ENCODE measurements at regions not wholly inside any gene's neighbourhood (a gene's known extent, or its start where the extent isn't known, plus 50 kb on each side); places are given as distances from the start of the nearest gene placed in this dataset.
A peak's percentile ranks its signal among the peaks of the same experiment; 100 is the strongest.

DNA sequence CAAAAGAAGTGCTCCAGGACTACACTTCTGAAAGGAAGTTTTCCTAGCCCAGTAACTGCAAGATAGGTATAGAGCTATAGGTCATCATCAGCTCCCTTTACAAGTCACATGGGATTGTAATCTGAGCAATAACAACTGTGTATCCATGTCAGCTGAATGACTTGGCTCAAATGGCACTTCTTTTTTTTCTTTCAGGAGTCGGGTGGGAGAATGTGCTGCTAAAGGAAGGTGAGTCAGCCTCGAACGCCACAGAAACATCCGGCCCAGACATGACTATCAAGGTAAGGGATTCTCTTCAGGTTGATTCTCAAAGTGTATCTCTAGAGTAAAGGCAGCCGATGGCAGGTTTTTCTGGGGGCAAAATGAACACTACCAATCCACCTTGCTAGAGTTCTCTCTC is 192.2 kb downstream of the C9orf152 start:
- 21% methylated on average over 5 of the region's 5 CpGs for whole genome bisulfite sequencing (ENCODE audit: missing lambda C conversion rate)
- Histone ChIP-seq H3K4me2 (peak overlapping the region; percentile 27; the same call in 2 of the 3 replicates), H3K4me3 (no peak overlapping the region), H3K4me1 (peaks cover 13% of the 10 kb centered on the region), H3K27ac (peak overlapping the region; percentile 34 to 70; a peak in 3 of 6 replicates), H3K9me3 (no peaks in the 10 kb centered on the region)
- ChIA-PET CTCF (interaction anchor here (1.1 to 1.4 kb wide), 3 partner anchors 16 to 441 kb away, joined by 3 to 4 read pairs (median 3); no protein-coding TSS in a partner anchor), POLR2A (interaction anchor here (0.6 to 0.9 kb wide), 2 partner anchors 9 to 241 kb away, joined by 3 read pairs; partner anchors contain the start of gene TXN)
- DNase-seq (ENCODE audit: low read depth in 1 of 2, low spot score in 1 of 2), result peak; percentile 21 to 56
- TF ChIP-seq, protein P1, sequence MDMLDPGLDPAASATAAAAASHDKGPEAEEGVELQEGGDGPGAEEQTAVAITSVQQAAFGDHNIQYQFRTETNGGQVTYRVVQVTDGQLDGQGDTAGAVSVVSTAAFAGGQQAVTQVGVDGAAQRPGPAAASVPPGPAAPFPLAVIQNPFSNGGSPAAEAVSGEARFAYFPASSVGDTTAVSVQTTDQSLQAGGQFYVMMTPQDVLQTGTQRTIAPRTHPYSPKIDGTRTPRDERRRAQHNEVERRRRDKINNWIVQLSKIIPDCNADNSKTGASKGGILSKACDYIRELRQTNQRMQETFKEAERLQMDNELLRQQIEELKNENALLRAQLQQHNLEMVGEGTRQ (IDR thresholded peaks at IDR 0.05), result 0 out of 2 replicates have a peak, but pooled peaks have one; percentile 20
- TF ChIP-seq TP53 (CRISPR knock-in tag; IDR thresholded peaks at IDR 0.05) (no peak), ESRRA (IDR thresholded peaks at IDR 0.05; ENCODE audit: borderline replicate concordance, low read length) (no peak), HDAC2 (IDR thresholded peaks at IDR 0.05) (no peak), ZC3H11A (IDR thresholded peaks at IDR 0.05) (no peak)
- no peak for FAIRE-seq
- peak; percentile 64 to 66; a peak in 5 of 6 replicates for ATAC-seq

DNA sequence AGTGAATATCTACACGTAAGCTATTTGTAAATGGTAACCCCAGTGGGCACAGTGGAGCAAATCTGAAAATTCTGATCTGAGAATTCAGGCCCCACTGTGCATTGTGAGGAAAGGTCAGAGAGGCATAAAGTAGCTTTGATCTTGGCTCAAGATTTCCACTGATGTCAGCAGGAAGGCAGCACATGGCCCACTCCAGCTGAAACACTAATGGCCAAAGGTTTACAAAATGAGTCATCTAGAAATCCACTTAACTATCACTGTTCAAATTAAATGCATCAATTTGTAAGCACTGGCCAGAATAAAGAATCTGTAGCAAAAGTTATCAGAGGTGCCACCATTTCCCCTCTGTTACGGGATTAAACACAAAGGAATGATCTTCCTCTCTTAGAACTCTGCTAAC is 191.6 kb downstream of the C9orf152 start:
- Histone ChIP-seq H3K4me2 (peak overlapping the region; percentile 27; the same call in 2 of the 3 replicates), H3K4me1 (peaks cover 13% of the 10 kb centered on the region), H3K9me3 (no peaks in the 10 kb centered on the region), H3K27ac (peak overlapping the region; percentile 34 to 70; a peak in 3 of 6 replicates), H3K4me3 (no peak overlapping the region)
- POLR2A ChIA-PET, result interaction anchor here (0.6 kb wide), 1 partner anchor 16 kb away, joined by 3 read pairs; no protein-coding TSS in a partner anchor
- WGBS (ENCODE audit: missing lambda C conversion rate), result 91% methylated on average over 2 of the region's 2 CpGs
- FAIRE-seq (no peak), DNase-seq (ENCODE audit: low read depth in 1 of 2, low spot score in 1 of 2) (peak in 1 of 2 experiments; percentile 17), ATAC-seq (peak in 1 of 2 experiments; percentile 36; a peak in 2 of 6 replicates)
- CTCF ChIA-PET, result interaction anchor here (1.3 to 1.4 kb wide), 2 partner anchors 15 to 442 kb away, joined by 3 read pairs; no protein-coding TSS in a partner anchor
- TF ChIP-seq MAFK (IDR thresholded peaks at IDR 0.05; ENCODE audit: partially characterized antibody) (peak; percentile 14), KDM1A (IDR thresholded peaks at IDR 0.05; ENCODE audit: low read depth) (no peak), KDM5A (IDR thresholded peaks at IDR 0.05) (no peak), EHMT2 (IDR thresholded peaks at IDR 0.05; ENCODE audit: low read depth) (no peak), NR3C1 (IDR thresholded peaks at IDR 0.05) (no peak), PHF8 (IDR thresholded peaks at IDR 0.05; ENCODE audit: borderline replicate concordance, low read depth) (no peak), EHF (CRISPR knock-in tag; IDR thresholded peaks at IDR 0.05) (no peak), ZC3H11A (IDR thresholded peaks at IDR 0.05) (no peak), BHLHE40 (IDR thresholded peaks at IDR 0.05; ENCODE audit: low read depth, low read length) (no peak), CEBPB (IDR thresholded peaks at IDR 0.05) (no peak), SMC3 (IDR thresholded peaks at IDR 0.05) (no peak), RNF2 (IDR thresholded peaks at IDR 0.05; ENCODE audit: borderline replicate concordance, low read depth) (no peak), MYC (IDR thresholded peaks at IDR 0.05; ENCODE audit: borderline replicate concordance, low read length) (no peak), CHD2 (IDR thresholded peaks at IDR 0.05; ENCODE audit: low read length, partially characterized antibody) (no peak), HOXA7 (CRISPR knock-in tag; IDR thresholded peaks at IDR 0.05) (no peak), HDAC2 (IDR thresholded peaks at IDR 0.05) (no peak), FOSL2 (IDR thresholded peaks at IDR 0.05) (no peak), FOSL2 (CRISPR knock-in tag; IDR thresholded peaks at IDR 0.05) (peak; percentile 41; the same call in 1 of the 2 replicates), RARB (CRISPR knock-in tag; IDR thresholded peaks at IDR 0.05) (no peak)
- TF ChIP-seq, protein P2, sequence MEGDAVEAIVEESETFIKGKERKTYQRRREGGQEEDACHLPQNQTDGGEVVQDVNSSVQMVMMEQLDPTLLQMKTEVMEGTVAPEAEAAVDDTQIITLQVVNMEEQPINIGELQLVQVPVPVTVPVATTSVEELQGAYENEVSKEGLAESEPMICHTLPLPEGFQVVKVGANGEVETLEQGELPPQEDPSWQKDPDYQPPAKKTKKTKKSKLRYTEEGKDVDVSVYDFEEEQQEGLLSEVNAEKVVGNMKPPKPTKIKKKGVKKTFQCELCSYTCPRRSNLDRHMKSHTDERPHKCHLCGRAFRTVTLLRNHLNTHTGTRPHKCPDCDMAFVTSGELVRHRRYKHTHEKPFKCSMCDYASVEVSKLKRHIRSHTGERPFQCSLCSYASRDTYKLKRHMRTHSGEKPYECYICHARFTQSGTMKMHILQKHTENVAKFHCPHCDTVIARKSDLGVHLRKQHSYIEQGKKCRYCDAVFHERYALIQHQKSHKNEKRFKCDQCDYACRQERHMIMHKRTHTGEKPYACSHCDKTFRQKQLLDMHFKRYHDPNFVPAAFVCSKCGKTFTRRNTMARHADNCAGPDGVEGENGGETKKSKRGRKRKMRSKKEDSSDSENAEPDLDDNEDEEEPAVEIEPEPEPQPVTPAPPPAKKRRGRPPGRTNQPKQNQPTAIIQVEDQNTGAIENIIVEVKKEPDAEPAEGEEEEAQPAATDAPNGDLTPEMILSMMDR (IDR thresholded peaks at IDR 0.05), result no peak
- TF ChIP-seq, protein P3, sequence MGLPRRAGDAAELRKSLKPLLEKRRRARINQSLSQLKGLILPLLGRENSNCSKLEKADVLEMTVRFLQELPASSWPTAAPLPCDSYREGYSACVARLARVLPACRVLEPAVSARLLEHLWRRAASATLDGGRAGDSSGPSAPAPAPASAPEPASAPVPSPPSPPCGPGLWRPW (IDR thresholded peaks at IDR 0.05), result no peak
- TF ChIP-seq, protein P4, sequence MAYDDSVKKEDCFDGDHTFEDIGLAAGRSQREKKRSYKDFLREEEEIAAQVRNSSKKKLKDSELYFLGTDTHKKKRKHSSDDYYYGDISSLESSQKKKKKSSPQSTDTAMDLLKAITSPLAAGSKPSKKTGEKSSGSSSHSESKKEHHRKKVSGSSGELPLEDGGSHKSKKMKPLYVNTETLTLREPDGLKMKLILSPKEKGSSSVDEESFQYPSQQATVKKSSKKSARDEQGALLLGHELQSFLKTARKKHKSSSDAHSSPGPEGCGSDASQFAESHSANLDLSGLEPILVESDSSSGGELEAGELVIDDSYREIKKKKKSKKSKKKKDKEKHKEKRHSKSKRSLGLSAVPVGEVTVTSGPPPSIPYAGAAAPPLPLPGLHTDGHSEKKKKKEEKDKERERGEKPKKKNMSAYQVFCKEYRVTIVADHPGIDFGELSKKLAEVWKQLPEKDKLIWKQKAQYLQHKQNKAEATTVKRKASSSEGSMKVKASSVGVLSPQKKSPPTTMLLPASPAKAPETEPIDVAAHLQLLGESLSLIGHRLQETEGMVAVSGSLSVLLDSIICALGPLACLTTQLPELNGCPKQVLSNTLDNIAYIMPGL (CRISPR knock-in tag; IDR thresholded peaks at IDR 0.05; ENCODE audit: borderline replicate concordance), result no peak
- TF ChIP-seq, protein P5, sequence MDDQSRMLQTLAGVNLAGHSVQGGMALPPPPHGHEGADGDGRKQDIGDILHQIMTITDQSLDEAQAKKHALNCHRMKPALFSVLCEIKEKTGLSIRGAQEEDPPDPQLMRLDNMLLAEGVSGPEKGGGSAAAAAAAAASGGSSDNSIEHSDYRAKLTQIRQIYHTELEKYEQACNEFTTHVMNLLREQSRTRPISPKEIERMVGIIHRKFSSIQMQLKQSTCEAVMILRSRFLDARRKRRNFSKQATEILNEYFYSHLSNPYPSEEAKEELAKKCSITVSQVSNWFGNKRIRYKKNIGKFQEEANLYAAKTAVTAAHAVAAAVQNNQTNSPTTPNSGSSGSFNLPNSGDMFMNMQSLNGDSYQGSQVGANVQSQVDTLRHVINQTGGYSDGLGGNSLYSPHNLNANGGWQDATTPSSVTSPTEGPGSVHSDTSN (IDR thresholded peaks at IDR 0.05), result no peak
- TF ChIP-seq, protein P6, sequence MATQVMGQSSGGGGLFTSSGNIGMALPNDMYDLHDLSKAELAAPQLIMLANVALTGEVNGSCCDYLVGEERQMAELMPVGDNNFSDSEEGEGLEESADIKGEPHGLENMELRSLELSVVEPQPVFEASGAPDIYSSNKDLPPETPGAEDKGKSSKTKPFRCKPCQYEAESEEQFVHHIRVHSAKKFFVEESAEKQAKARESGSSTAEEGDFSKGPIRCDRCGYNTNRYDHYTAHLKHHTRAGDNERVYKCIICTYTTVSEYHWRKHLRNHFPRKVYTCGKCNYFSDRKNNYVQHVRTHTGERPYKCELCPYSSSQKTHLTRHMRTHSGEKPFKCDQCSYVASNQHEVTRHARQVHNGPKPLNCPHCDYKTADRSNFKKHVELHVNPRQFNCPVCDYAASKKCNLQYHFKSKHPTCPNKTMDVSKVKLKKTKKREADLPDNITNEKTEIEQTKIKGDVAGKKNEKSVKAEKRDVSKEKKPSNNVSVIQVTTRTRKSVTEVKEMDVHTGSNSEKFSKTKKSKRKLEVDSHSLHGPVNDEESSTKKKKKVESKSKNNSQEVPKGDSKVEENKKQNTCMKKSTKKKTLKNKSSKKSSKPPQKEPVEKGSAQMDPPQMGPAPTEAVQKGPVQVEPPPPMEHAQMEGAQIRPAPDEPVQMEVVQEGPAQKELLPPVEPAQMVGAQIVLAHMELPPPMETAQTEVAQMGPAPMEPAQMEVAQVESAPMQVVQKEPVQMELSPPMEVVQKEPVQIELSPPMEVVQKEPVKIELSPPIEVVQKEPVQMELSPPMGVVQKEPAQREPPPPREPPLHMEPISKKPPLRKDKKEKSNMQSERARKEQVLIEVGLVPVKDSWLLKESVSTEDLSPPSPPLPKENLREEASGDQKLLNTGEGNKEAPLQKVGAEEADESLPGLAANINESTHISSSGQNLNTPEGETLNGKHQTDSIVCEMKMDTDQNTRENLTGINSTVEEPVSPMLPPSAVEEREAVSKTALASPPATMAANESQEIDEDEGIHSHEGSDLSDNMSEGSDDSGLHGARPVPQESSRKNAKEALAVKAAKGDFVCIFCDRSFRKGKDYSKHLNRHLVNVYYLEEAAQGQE (IDR thresholded peaks at IDR 0.05), result no peak
- TF ChIP-seq, protein P7, sequence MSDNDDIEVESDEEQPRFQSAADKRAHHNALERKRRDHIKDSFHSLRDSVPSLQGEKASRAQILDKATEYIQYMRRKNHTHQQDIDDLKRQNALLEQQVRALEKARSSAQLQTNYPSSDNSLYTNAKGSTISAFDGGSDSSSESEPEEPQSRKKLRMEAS (IDR thresholded peaks at IDR 0.05), result peak; percentile 18; the same call in 1 of the 2 replicates

Measured in A549 (cell line).